GM18907 (cell line): ENCODE measurements at regions not wholly inside any gene's neighbourhood (a gene's known extent, or its start where the extent isn't known, plus 50 kb on each side); places are given as distances from the start of the nearest gene placed in this dataset.
"Not testable (repeated sequence)": the region's sequence is repeated elsewhere in the genome, so short reads cannot be mapped to it uniquely, and the experiment has no call there.

ENCODE experiments used
- ATAC-seq: cut with Tn5 transposase; IDR thresholded peaks from one replicate; pipeline ENCODE4 v1.9.1; 2021; ENCODE audit warnings: mild to moderate bottlenecking, moderate library complexity; ENCODE audit not compliant: unreplicated experiment

DNA sequence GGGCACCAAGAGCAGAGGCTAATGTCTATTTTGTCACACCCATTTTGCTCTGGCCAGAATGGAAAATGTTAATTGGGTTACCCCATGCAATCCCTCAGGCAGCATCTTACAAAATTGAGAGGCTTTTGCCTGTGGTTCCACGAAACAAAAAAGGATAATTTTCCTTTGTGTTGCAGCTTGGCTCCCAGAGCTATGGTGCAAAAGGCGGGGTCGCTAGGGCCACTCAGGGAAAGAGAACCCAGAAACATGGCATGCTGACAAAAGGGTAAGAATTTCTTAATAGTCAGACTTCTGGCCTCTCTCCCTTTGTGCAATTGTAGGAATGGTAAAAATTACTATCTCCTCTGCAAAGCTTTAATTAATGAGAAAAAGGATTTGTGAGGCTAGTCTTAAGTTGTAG, 119.6 kb upstream of the BANK1 start:
- ATAC-seq, result no peak

DNA sequence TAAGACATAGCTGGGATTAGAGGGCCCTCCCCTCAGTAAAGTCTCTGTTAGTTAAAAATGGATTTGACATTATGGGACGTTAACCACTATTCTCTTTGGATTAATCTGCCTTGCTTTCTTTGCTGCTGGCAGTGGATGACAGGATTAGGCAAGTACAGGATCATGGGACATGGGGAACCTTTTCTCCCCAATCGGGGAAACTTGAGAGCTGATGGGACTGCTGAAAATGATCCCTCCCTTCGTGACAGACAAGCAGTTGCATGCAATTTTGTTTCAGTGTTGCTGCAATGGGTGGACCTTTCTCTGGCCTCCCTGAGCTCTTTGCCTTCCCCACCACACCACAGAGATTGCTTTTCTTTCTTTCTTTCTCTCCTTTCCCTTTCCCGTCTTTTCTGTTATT, 120.2 kb upstream of the BANK1 start:
- ATAC-seq, result no peak

DNA sequence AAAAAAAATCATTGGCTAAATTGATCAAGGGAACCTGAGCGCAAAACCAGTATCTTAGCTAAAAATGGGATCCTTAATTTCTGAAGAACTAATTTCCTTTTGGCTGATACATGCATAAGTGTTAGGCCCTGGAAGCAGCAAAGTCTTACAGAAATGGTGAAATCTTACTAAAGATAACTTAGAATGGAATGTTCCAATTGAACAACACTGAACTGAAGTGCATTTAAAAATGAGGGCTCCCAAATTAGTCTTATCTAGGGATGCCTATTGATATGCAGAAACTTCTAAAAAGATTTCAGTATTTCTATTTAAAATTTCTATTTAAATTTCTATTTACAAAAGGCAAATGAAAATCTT, 120.7 kb upstream of the BANK1 start:
- ATAC-seq, result no peak

DNA sequence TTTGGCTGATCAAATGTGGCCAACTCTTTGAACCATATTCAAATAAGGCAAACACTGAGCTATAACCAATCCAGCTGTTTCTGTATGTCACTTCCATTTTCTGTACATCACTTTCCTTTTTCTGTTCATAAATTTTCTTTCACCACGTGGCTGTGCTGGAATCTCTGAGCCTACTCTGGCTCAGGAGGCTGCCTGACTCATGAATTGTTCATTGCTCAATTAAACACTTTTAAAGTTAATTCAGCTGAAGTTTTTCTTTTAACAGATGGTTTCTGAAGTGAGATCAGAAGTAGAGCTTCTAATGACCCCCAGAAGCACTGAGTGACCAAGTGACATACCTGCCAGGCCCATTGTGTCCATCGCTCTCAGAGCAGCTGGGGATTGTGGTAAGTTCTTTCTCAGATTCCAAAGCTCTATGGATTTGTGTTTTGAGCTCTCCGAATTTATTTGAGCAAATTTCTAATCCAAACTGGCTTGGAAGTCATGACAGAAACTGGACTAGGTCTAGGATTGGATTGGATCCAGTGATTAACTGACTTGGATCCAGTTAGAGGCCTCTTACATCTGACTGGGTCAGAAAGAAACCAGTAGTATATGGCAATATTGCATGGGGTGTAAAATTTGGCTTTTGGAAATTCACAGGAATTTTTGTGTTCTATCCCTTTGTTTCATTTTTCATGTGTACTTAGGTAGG, 121.2 kb upstream of the BANK1 start:
- ATAC-seq, result no peak

DNA sequence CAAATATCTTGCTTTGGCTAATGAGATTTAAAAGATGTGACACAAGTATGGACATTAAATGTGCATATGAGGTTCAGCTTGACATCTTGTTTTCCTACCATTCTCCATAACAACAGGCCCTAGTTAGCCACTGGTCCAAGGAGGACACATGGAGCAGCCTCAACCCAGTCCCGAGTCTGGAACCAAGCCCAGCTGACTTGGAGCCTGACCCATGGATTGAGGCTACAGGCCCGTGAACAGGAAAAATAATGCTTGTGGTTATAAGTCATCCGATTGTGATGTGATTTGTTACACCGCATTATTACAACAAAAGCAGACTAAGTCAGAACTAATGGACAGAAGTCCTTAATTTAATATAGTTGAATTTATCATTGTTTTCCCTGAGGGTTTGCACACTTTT, 123.2 kb upstream of the BANK1 start:
- no peak for ATAC-seq

DNA sequence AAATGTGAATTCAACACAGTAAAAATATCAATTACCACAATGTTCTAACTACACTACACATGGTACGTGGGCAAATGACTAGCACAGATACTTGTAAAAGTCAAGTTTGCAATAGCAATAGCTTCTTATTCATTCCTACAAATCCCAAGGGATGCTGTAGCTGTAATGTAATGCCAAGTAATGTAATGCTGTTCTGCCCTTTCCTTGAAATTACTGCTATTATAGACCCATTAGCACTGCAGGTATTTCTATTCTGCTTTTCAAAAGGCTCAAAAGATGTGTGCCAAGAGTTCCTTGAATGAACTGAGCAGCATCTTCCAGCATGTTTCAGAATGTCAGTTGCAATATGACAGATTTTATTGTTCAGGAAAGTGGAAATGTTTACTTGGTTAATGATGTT, 129.9 kb upstream of the BANK1 start:
- ATAC-seq, result no peak

DNA sequence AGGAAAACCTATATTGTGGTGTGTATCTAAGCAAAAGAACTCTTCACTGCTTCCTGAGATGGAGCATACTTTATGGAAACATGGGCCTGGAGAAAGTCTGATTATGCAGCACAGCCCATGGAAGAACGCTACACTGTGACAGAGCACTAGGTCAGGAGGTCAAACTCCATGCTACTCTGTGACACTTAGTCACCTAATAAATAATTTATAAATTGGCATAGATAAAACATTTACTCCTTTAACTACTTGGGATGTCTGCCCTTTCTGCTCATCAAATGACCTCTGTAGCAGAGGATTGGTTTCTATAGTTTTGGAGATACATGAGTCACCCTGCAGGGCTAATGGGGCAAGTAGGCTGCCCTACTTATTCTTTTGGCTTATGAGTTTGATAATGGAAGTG, 134.7 kb upstream of the BANK1 start:
- ATAC-seq, result no peak

DNA sequence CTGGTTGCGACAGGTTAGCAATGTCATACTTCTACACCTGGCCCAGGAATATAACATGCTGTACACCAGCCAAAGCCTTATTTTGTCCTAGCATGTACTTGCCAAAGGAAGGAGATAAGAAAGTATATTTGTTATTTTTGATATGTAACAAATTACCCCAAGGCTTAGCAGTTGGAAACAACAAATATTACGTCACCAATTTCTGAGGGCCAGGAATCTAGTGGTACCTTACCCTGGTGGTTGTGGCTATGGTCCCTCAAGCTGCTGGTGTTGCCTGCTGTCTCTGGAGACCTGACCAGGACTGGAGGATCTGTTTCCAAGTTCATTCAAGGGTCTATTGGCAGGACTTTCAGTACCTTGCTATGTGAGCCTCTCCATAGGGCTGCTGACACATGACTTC, 135.5 kb upstream of the BANK1 start:
- no peak for ATAC-seq

DNA sequence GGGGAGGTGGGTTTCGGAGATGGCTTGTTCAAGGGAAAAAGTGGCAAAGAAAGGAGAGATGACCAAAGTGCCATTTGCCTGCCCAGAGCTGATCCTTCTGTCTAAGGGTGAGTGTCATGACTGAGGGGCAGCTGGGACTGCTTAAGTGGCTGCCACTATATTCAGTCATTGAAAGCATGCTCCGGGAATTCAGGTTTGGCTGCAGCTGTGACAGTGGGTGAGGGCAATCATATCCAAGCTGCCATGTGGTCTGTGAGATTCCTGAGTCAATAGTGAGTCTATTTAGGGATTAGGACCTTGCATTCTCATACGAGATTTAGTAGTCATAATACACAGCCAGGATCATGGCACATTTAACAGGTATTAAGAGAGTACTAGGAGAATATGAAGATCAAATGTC, 138.8 kb upstream of the BANK1 start:
- ATAC-seq, result no peak

DNA sequence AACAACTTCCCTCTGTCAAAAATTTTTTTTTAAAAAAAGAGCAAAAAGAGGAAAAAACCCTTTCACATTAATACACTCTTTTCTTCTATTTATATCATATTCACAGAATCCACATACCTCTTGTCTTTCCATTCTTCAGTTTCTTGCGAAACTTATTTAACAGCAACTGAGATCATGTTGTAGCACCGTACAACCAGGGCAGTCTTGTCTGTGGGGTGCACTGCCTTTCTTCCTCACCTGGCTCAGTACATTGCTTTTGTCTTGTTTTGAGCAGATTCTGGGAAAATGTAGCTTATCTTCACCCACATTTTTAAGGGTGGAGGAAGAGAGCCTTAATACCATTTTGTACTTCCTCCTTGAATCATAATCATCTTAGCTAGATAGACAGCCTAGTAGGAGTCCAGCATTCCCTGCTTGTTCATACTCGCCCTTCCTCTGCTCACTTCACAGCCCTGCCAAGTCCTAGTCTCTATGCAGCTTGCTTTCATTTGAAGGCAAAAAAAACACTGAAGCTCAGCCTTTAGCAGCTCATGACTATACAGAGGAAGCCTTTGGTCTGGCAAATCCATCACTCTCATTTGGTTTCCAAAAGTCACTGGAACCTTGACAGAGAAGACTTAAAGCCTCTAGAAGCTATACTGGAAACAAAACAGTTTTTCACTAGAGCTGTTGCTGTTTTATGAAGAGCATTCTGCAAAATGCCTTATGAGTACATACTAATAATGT, 140.6 kb upstream of the BANK1 start:
- ATAC-seq, result no peak

DNA sequence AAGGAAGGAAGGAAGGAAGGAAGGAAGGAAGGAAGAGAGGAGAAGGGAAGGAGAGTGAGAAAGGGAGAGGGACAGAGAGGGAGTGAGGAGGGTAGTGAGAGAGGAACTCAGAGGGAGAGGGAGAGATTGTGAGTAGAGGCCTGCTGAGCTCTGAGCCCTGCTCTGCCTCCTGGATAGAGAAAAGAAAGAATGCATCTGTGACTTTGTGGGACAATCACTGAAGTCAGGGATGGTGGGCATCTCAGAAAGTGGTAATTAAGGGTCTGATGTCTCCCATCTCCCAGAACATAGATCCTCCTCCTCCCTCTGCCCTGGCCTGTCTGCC, 142.9 kb upstream of the BANK1 start:
- ATAC-seq, result no peak

DNA sequence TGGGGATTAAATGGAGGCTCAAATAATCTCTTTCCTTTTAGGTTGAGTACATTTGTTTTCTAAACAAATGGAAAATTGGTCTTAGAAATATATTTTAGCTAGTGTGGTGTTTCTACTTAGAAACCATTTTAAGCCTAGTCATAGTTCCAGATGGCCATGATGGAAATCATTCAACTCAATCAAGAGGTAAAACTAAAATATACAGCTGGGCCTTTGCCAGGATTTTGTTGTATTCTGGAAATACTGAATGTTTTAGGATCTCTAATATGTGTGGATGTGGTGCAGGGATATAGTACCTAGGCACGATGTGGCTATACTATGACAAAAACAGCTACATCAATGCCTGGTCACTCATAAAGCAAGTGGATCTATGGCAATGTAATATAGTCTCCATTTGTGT, 146.0 kb upstream of the BANK1 start:
- ATAC-seq, result no peak

DNA sequence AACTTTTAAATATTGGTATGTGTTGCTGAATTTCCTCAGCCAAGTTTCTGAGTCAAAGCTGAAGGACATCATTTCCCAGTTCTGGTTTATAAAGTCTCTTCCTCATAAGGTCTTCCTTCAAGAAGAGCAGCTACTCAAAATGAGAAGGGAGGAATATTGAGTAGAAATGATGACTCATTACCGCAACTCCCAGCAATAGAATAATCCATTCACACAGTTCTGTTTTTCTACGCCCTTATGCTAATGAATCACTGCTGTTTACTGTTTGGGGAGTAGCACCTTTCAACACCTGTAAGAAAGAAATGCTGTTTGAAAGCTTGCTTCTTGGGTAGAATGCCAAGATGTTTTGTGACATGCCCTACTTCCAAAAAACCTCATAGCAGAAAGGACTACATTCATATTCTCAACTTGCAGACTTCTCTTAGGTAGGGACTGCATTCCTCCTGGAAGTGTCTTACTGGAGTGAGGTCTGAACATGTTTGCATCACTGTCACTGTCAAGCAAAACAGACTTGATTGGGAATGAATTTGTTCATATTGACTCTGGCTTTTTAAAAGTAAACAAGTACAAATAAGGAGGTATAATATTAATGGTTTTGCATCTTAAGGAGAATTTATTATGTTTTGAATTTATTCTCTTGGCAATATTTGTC, 147.2 kb upstream of the BANK1 start:
- no peak for ATAC-seq

DNA sequence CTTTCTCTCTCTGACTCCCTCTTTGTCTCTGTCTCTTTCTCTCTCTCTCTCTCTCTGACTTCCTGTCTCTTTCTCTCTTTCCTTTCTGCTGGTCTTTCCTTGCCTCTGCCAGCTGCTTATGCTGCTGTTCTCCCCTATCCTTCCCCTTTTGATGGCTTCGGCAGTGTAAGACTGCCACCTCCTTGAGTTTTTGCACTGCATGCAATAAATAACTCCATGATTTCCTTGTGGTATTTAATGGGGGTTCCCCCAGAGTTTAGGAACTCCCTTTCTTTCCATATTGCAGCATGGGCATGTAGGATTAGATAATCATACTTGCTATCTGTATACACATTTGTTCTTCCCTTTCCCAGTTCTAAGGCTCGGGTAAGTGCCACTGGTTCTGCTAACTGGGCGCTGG, 157.8 kb upstream of the BANK1 start:
- ATAC-seq, result not testable (repeated sequence)

DNA sequence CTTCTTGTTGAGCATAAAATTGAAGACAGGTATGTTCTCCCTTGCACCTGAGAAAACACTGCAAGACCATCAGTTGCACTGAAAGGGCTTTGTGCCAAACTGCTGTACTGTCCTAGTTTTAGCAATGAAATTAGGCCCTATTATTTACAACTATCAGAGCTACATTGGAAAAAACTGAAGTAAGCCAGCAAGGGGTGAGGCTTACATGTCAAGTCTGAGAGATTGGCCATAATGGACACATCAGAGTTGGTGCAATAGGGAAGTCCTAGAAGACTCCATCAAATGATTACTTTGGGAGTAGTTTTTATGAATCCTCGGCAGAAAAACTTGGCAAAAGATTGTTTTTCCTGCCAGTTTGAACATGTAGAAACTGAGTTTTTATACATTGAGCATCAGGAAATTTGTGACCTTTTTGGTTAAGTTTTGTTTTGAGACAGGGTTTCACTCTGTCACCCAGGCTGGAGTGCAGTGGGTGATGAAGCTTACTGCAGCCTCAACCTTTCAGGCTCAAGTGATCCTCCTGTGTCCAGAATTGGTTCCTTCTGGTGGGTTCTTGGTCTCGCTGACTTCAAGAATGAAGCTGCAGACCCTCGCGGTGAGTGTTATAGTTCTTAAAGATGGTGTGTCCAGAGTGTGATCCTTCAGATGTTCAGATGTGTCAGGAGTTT, 160.1 kb upstream of the BANK1 start:
- ATAC-seq, result no peak

DNA sequence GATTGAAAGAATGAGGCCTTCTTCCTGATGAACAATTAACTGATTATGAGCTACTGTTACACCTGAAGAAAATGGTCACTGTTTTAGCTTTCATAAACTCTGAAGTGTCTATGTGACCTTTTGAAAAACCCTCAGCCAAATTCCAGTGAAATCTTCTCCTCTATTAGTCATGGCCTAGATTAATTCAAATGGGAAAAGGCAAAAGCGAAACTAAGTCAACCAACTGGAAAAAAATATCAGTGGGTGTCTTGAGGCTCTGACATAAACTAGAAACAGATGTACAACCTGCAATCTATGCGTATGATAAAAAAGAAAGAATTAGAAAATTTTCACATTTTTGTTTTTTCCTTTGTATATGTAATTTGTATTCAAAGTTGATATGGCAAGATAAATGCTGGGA, 169.4 kb upstream of the BANK1 start:
- no peak for ATAC-seq

DNA sequence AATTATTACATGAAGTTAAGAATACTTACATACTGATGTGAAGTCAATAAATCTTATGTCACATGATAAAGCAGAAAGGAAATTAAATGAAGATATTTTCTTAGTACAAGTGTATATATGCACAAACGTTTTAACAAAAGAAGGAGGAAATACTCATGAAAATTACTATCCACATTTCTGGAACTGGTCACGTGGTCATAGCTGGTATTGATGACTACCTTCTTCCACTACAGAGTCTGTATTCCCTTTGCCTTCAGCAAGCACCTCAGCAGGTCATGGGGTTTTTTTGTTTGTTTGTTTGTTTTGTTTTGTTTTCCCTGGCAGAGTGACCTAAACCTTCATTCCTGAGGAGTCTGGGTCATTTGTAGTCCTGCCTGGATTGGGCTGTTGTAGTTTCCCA, 174.9 kb upstream of the BANK1 start:
- no peak for ATAC-seq

DNA sequence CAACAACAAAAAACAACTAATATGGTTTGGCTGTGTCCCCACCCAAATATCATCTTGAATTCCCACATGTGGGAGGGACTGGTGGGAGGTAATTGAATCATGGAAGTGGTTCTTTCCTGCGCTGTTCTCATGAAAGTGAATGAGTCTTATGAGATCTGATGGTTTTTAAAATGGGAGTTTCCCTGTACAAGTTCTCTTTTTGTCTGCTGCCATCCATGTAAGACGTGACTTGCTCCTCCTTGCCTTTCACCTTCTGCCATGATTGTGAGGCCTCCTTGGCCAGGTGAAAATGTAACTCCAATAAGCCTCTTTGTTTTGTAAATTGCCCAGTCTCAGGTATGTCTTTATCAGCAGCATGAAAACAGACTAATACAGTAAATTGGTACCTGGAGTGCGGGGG, 183.5 kb upstream of the BANK1 start:
- ATAC-seq, result not testable (repeated sequence)

DNA sequence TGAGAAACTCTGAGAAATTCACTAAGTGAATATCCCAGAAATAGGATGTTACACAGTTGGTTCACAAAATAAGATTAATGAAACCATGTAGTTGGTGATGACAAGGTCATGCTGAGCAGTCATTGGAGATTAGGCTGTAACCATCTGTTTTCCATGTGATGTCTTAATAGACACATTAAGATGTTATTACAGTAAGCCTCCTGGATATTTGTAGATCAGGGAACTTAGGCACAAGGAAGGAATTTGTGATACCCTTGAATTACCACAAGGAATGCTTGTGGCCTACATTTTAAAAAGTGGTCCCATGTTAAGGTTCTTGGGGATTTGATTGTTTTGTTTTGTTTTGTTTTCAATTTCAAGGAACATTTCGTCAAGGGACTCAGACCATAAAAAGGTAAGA, 185.6 kb upstream of the BANK1 start:
- ATAC-seq, result no peak

DNA sequence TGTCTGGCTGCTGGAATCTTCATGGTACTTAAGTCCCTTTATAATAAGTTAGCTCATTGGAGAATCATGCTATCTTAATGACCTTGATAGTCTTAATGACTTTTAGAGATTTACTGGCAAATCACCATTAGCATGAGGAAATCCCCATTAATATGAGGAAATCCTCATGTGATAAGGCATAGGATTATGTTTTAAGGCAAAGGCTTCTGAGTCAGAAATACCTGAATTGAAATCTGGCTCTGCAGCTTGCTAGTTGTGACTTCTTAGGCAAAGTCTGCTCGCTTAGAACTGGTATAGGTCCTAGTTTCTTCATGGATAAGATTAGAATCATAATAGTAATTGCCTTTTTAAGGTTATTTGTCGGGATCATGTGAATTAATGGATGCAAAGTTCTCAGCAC, 190.2 kb upstream of the BANK1 start:
- ATAC-seq, result no peak

DNA sequence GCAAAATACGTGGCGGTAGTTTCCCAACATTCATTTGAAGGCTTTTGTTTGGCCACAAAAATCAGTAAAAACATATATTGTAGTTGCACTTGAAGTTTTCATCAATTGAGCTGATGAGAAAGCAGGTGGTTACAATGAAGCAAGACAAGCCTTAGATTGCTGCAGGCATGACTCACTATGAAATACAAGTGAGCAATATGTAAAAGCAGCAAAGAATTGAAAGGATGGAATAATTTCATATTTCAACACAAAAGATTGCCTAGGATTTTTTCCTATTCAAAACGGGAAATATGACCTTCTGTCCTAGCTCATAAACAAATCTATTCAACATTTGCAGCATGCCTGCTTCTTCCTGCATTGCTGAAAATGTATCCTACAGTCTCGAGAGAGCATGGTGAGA, 190.9 kb upstream of the BANK1 start:
- no peak for ATAC-seq
